NB4 (cell line): ENCODE measurements at regions not wholly inside any gene's neighbourhood (a gene's known extent, or its start where the extent isn't known, plus 50 kb on each side); places are given as distances from the start of the nearest gene placed in this dataset.

ENCODE experiments used
- CTCF ChIP-seq: IDR thresholded peaks from one replicate; pipeline ENCODE4 v1.5.1; 2012; ENCODE audit warnings: low read depth, low read length
- POLR2A ChIP-seq: IDR thresholded peaks from 2 replicates; pipeline ENCODE4 v1.6.1; 2011; ENCODE audit warnings: mild to moderate bottlenecking; ENCODE audit not compliant: insufficient read length; ENCODE audit errors: extremely low read depth

- TF ChIP-seq POLR2A (no peak), CTCF (no peak)
Observed at GRCh38 chr15:93271871-93272270, 182.9 kb upstream of the RGMA start.
